ENCODE measurements at regions not wholly inside any gene's neighbourhood (a gene's known extent, or its start where the extent isn't known, plus 50 kb on each side); places are given as distances from the start of the nearest gene placed in this dataset.

DNA sequence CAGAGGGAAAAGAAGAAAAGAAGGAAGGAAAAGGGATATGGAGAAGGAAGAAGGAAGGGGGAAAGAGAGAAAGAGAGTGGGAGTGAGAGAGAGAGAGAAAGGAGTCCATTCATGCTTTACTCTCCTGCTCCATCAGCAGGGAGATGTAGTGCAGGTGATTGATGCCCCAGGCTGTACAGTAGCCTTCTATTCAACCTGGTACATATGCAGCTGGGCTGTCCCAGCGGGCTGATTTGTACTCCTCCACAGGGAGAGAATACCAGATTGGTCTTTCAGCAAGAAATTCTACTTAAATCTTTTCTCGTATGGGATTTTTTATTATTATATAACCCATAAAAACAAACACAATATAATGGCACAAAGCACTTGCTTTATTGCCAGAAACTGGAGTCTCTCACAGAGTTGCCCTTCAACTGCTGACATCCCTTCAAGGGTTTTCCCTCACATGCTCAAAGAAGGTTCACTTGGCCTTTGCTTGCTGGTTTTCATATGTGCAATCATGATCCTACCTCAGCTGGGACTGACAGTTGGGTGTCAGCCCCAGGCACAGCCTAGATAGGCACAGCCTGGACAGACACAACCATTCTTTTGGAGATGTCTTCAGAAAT, 380.1 kb upstream of the RIOK2 start:
- TF ChIP-seq, protein P1, sequence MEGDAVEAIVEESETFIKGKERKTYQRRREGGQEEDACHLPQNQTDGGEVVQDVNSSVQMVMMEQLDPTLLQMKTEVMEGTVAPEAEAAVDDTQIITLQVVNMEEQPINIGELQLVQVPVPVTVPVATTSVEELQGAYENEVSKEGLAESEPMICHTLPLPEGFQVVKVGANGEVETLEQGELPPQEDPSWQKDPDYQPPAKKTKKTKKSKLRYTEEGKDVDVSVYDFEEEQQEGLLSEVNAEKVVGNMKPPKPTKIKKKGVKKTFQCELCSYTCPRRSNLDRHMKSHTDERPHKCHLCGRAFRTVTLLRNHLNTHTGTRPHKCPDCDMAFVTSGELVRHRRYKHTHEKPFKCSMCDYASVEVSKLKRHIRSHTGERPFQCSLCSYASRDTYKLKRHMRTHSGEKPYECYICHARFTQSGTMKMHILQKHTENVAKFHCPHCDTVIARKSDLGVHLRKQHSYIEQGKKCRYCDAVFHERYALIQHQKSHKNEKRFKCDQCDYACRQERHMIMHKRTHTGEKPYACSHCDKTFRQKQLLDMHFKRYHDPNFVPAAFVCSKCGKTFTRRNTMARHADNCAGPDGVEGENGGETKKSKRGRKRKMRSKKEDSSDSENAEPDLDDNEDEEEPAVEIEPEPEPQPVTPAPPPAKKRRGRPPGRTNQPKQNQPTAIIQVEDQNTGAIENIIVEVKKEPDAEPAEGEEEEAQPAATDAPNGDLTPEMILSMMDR (IDR thresholded peaks at IDR 0.05 in 4 of 5, conservative IDR thresholded peaks at IDR 0.05 in 1 of 5) = no peak
- TF ChIP-seq POLR2A (IDR thresholded peaks at IDR 0.05) = no peak

Measured in gastrocnemius medialis (tissue), 4 donors.